ENCODE measurements at regions not wholly inside any gene's neighbourhood (a gene's known extent, or its start where the extent isn't known, plus 50 kb on each side); places are given as distances from the start of the nearest gene placed in this dataset.

GRCh38 chr18:42675810-42676209 lies 439.7 kb downstream of the RIT2 start:
- CTCF ChIA-PET: no interaction called here
- Histone ChIP-seq H3K27me3 (ENCODE audit: insufficient read depth, low read depth) (no peaks in the 10 kb centered on the region), H3K9me3 (ENCODE audit: insufficient read depth, low read depth) (no peaks in the 10 kb centered on the region), H3K4me3 (no peak overlapping the region), H3K36me3 (ENCODE audit: low read depth) (no peaks in the 10 kb centered on the region), H3K27ac (no peak overlapping the region), H3F3A (ENCODE audit: insufficient read depth, low read depth) (no peaks in the 10 kb centered on the region), H3K4me1 (replicated peaks; ENCODE audit: insufficient read depth) (no peaks in the 10 kb centered on the region), H3K9me2 (ENCODE audit: insufficient read depth) (no peaks in the 10 kb centered on the region), H2AFZ (no peak overlapping the region), H3K4me2 (no peak overlapping the region), H3K79me2 (ENCODE audit: low read depth) (no peaks in the 10 kb centered on the region), H4K20me1 (ENCODE audit: insufficient read depth) (no peaks in the 10 kb centered on the region)
- POLR2A ChIA-PET (ENCODE audit: unreplicated experiment): no interaction called here
- intact Hi-C loops (cut with micrococcal nuclease; ENCODE audit: unreplicated experiment): no loop called here
- DNase-seq: no peak
- TF ChIP-seq, protein P1, sequence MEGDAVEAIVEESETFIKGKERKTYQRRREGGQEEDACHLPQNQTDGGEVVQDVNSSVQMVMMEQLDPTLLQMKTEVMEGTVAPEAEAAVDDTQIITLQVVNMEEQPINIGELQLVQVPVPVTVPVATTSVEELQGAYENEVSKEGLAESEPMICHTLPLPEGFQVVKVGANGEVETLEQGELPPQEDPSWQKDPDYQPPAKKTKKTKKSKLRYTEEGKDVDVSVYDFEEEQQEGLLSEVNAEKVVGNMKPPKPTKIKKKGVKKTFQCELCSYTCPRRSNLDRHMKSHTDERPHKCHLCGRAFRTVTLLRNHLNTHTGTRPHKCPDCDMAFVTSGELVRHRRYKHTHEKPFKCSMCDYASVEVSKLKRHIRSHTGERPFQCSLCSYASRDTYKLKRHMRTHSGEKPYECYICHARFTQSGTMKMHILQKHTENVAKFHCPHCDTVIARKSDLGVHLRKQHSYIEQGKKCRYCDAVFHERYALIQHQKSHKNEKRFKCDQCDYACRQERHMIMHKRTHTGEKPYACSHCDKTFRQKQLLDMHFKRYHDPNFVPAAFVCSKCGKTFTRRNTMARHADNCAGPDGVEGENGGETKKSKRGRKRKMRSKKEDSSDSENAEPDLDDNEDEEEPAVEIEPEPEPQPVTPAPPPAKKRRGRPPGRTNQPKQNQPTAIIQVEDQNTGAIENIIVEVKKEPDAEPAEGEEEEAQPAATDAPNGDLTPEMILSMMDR (conservative IDR thresholded peaks at IDR 0.05): no peak
- no peak for TF ChIP-seq EZH2 (IDR thresholded peaks at IDR 0.05; ENCODE audit: low read depth)
- BruUV-seq (replicated peaks): no TSS peak

- Histone ChIP-seq H2AFZ (no peak overlapping the region), H3K79me2 (ENCODE audit: low read depth) (no peaks in the 10 kb centered on the region), H3F3A (ENCODE audit: insufficient read depth, low read depth) (no peaks in the 10 kb centered on the region), H3K27me3 (ENCODE audit: insufficient read depth, low read depth) (no peaks in the 10 kb centered on the region), H4K20me1 (ENCODE audit: insufficient read depth) (no peaks in the 10 kb centered on the region), H3K9me2 (ENCODE audit: insufficient read depth) (no peaks in the 10 kb centered on the region), H3K27ac (no peak overlapping the region), H3K36me3 (ENCODE audit: low read depth) (no peaks in the 10 kb centered on the region), H3K4me3 (no peak overlapping the region), H3K9me3 (ENCODE audit: insufficient read depth, low read depth) (no peaks in the 10 kb centered on the region), H3K4me2 (no peak overlapping the region), H3K4me1 (replicated peaks; ENCODE audit: insufficient read depth) (no peaks in the 10 kb centered on the region)
- no TSS peak for BruUV-seq (replicated peaks)
- no peak for DNase-seq
- POLR2A ChIA-PET (ENCODE audit: unreplicated experiment): no interaction called here
- no peak for TF ChIP-seq EZH2 (IDR thresholded peaks at IDR 0.05; ENCODE audit: low read depth)
- TF ChIP-seq, protein P1 (conservative IDR thresholded peaks at IDR 0.05): no peak
- CTCF ChIA-PET: no interaction called here
- intact Hi-C loops (cut with micrococcal nuclease; ENCODE audit: unreplicated experiment): no loop called here
These were observed 432.4 kb downstream of the RIT2 start for GRCh38 chr18:42683094-42683493.

DNA sequence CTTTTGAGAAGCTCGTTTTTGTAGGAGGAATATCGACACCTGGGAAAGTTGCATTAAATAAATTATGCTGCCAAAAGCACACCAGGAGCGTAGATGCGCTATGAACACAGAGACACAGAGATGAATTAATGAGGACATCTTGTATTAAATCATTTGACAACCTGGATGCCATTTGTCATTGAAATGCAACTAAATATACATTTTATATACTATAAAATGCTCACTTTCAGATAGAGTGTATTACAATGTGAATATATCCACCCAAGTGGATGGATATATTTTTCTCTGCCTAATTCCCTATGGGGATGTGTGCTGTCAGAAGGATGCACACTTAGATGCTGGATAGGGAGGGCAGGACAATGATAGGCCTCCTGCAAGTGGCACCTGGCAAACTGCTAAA lies 426.2 kb downstream of the RIT2 start:
- Histone ChIP-seq H3K79me2 (ENCODE audit: low read depth) (no peaks in the 10 kb centered on the region), H3K4me3 (no peak overlapping the region), H3K27me3 (ENCODE audit: insufficient read depth, low read depth) (no peaks in the 10 kb centered on the region), H3K4me1 (replicated peaks; ENCODE audit: insufficient read depth) (no peaks in the 10 kb centered on the region), H2AFZ (no peak overlapping the region), H3K27ac (no peak overlapping the region), H3K36me3 (ENCODE audit: low read depth) (no peaks in the 10 kb centered on the region), H3K9me3 (ENCODE audit: insufficient read depth, low read depth) (no peaks in the 10 kb centered on the region), H3F3A (ENCODE audit: insufficient read depth, low read depth) (no peaks in the 10 kb centered on the region), H3K4me2 (no peak overlapping the region), H3K9me2 (ENCODE audit: insufficient read depth) (no peaks in the 10 kb centered on the region), H4K20me1 (ENCODE audit: insufficient read depth) (no peaks in the 10 kb centered on the region)
- TF ChIP-seq EZH2 (IDR thresholded peaks at IDR 0.05; ENCODE audit: low read depth): no peak
- TF ChIP-seq, protein P1 (conservative IDR thresholded peaks at IDR 0.05): no peak
- DNase-seq: no peak
- intact Hi-C loops (cut with micrococcal nuclease; ENCODE audit: unreplicated experiment): no loop called here
- BruUV-seq (replicated peaks): no TSS peak
- CTCF ChIA-PET: no interaction called here
- POLR2A ChIA-PET (ENCODE audit: unreplicated experiment): interaction anchor here (0.6 kb wide), 1 partner anchor 1088 kb away, joined by 7 read pairs; no protein-coding TSS in a partner anchor
